ENCODE measurements at regions not wholly inside any gene's neighbourhood (a gene's known extent, or its start where the extent isn't known, plus 50 kb on each side); places are given as distances from the start of the nearest gene placed in this dataset.
"Not testable (repeated sequence)": the region's sequence is repeated elsewhere in the genome, so short reads cannot be mapped to it uniquely, and the experiment has no call there.

GRCh38 chr7:124179641-124180040 is 146.8 kb upstream of the TMEM229A start:
- DNase-seq (ENCODE audit: insufficient read length, low spot score), result no peak
- FAIRE-seq, result no peak

GRCh38 chr7:124177891-124178290 is 145.0 kb upstream of the TMEM229A start:
- DNase-seq (ENCODE audit: insufficient read length, low spot score) (no peak), FAIRE-seq (no peak)

GRCh38 chr7:124171812-124172211 is 138.9 kb upstream of the TMEM229A start:
- not testable (repeated sequence) for DNase-seq (ENCODE audit: insufficient read length, low spot score); FAIRE-seq

- DNase-seq (ENCODE audit: insufficient read length, low spot score) (no peak), FAIRE-seq (no peak)
Measured at GRCh38 chr7:124171068-124171467, 138.2 kb upstream of the TMEM229A start.

- DNase-seq (ENCODE audit: insufficient read length, low spot score) (no peak), FAIRE-seq (no peak)
Measured at GRCh38 chr7:124168616-124169015, 135.7 kb upstream of the TMEM229A start.

GRCh38 chr7:124162667-124163066 is 129.8 kb upstream of the TMEM229A start:
- FAIRE-seq, result no peak
- no peak for DNase-seq (ENCODE audit: insufficient read length, low spot score)

GRCh38 chr7:124155432-124156022 is 122.7 kb upstream of the TMEM229A start:
- DNase-seq (ENCODE audit: insufficient read length, low spot score) (no peak), FAIRE-seq (no peak)

- no peak for FAIRE-seq
- no peak for DNase-seq (ENCODE audit: insufficient read length, low spot score)
Measured at GRCh38 chr7:124152859-124153692, 120.2 kb upstream of the TMEM229A start.

GRCh38 chr7:124137664-124138063 is 104.8 kb upstream of the TMEM229A start:
- FAIRE-seq (no peak), DNase-seq (ENCODE audit: insufficient read length, low spot score) (no peak)

GRCh38 chr7:124124201-124124600 is 91.3 kb upstream of the TMEM229A start:
- no peak for DNase-seq (ENCODE audit: insufficient read length, low spot score)

GRCh38 chr7:124120911-124121310 is 88.0 kb upstream of the TMEM229A start:
- DNase-seq (ENCODE audit: insufficient read length, low spot score) (no peak), FAIRE-seq (no peak)

More at GRCh38 chr7:124124201-124124600, 91.3 kb upstream of the TMEM229A start:
- no peak for FAIRE-seq

- DNase-seq (ENCODE audit: insufficient read length, low spot score) (no peak), FAIRE-seq (no peak)
Measured at GRCh38 chr7:124113045-124113444, 80.2 kb upstream of the TMEM229A start.

- DNase-seq (ENCODE audit: insufficient read length, low spot score) (no peak), FAIRE-seq (no peak)
Measured at GRCh38 chr7:124106575-124106974, 73.7 kb upstream of the TMEM229A start.

GRCh38 chr7:124101173-124101768 is 68.4 kb upstream of the TMEM229A start:
- FAIRE-seq, result no peak
- DNase-seq (ENCODE audit: insufficient read length, low spot score), result no peak

GRCh38 chr7:124100190-124100589 is 67.3 kb upstream of the TMEM229A start:
- FAIRE-seq (no peak), DNase-seq (ENCODE audit: insufficient read length, low spot score) (no peak)

- DNase-seq (ENCODE audit: insufficient read length, low spot score), result not testable (repeated sequence)
Measured at GRCh38 chr7:124099585-124099984, 66.7 kb upstream of the TMEM229A start.

GRCh38 chr7:124089621-124090020 is 56.8 kb upstream of the TMEM229A start:
- no peak for FAIRE-seq
- DNase-seq (ENCODE audit: insufficient read length, low spot score), result no peak

More at GRCh38 chr7:124099585-124099984, 66.7 kb upstream of the TMEM229A start:
- not testable (repeated sequence) for FAIRE-seq

- FAIRE-seq (no peak), DNase-seq (ENCODE audit: insufficient read length, low spot score) (no peak)
Measured at GRCh38 chr7:124088590-124088989, 55.7 kb upstream of the TMEM229A start.

GRCh38 chr7:124086843-124087242 is 54.0 kb upstream of the TMEM229A start:
- DNase-seq (ENCODE audit: insufficient read length, low spot score) (no peak), FAIRE-seq (no peak)

- FAIRE-seq (no peak), DNase-seq (ENCODE audit: insufficient read length, low spot score) (no peak)
Measured at GRCh38 chr7:124085179-124085578, 52.3 kb upstream of the TMEM229A start.

GRCh38 chr7:124084024-124084423 is 51.2 kb upstream of the TMEM229A start:
- no peak for DNase-seq (ENCODE audit: insufficient read length, low spot score)
- FAIRE-seq, result no peak
